SJSA1 (cell line): ENCODE measurements at regions not wholly inside any gene's neighbourhood (a gene's known extent, or its start where the extent isn't known, plus 50 kb on each side); places are given as distances from the start of the nearest gene placed in this dataset.

Source experiments
- DNase-seq, 2 experiments: peaks; one replicate each; pipeline ENCODE4 v3.0.0-alpha.2; 2015 to 2020; ENCODE audit warnings: low spot score in 2 of 2, low read depth in 1 of 2
- H3K27ac ChIP-seq: fragments of 250-450 bp; sonication (Bioruptor Pico); 2 replicates; pipeline ENCODE4 v1.5.1; 2020; ENCODE audit warnings: mild to moderate bottlenecking, moderate library complexity
- H3K27me3 ChIP-seq: fragments of 250-450 bp; sonication (Bioruptor Pico); replicated peaks from 2 replicates; pipeline ENCODE4 v1.5.1; 2020; ENCODE audit warnings: mild to moderate bottlenecking, moderate library complexity
- H3K36me3 ChIP-seq: fragments of 250-450 bp; sonication (Bioruptor Pico); 2 replicates; pipeline ENCODE4 v1.5.1; 2020; ENCODE audit warnings: mild to moderate bottlenecking
- H3K4me1 ChIP-seq: fragments of 250-450 bp; sonication (Bioruptor Pico); replicated peaks from 2 replicates; pipeline ENCODE4 v1.6.1; 2021; ENCODE audit warnings: mild to moderate bottlenecking
- H3K4me3 ChIP-seq: fragments of 250-450 bp; sonication (Bioruptor Pico); 2 replicates; pipeline ENCODE4 v1.5.1; 2020; ENCODE audit warnings: mild to moderate bottlenecking
- H3K9me3 ChIP-seq: fragments of 250-450 bp; sonication (Bioruptor Pico); replicated peaks from 2 replicates; pipeline ENCODE4 v1.5.1; 2020; ENCODE audit warnings: mild to moderate bottlenecking

DNA sequence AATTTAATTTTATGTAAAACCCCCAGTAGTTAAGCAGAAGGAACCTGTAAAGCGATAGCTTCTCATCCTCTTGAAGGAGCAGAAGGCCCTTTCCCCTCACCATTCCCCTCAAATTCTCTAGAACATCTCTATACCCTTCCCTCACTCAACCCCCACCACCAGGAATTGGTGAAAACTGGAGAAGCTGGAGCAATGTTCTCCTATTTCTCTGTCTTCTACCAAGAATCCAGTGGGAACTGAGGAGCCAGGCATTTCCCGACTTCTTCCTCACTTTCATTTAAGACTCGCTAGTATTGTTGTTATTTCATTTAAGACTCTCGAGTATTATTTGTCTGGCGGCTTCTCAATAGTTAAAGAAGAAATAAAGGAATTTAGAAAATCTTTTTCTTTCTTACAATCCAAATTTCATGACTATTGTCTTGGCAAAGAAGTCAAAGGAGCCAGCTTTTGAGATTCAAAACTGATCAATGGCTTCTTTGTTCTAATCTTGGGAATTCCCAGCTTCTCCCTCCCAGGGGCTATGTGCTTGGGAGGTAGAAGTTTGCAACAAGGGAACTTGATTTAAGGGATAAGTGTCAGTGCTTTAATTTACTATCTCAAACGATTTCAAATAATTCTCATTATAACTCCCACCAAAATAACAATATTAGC is 253.3 kb upstream of the ADGRL2 start:
- Histone ChIP-seq H3K27ac (no peak overlapping the region), H3K9me3 (no peaks in the 10 kb centered on the region), H3K4me1 (no peaks in the 10 kb centered on the region), H3K27me3 (no peaks in the 10 kb centered on the region), H3K36me3 (no peaks in the 10 kb centered on the region), H3K4me3 (no peak overlapping the region)
- DNase-seq = no peak

DNA sequence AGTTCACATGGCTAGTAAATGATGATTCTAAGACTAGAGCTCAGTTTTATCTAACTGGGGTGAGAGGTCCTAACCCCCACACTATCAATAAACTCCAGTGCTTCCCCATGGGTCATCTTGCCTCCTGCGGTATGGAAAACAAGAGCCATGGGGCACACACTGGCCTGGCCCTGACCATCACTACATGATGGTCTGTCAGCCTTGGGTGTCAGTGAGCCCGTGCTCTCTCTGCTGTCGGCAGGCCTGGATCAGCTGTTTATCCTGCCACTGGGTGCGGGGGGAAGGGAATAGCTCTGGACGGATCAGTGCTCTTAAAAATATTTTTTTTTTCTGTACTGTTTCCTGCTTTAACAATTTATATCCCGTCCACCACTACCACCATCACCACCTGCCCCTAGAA is 255.0 kb upstream of the ADGRL2 start:
- Histone ChIP-seq H3K4me1 (no peaks in the 10 kb centered on the region), H3K4me3 (no peak overlapping the region), H3K9me3 (no peaks in the 10 kb centered on the region), H3K27ac (no peak overlapping the region), H3K36me3 (no peaks in the 10 kb centered on the region), H3K27me3 (no peaks in the 10 kb centered on the region)
- no peak for DNase-seq

DNA sequence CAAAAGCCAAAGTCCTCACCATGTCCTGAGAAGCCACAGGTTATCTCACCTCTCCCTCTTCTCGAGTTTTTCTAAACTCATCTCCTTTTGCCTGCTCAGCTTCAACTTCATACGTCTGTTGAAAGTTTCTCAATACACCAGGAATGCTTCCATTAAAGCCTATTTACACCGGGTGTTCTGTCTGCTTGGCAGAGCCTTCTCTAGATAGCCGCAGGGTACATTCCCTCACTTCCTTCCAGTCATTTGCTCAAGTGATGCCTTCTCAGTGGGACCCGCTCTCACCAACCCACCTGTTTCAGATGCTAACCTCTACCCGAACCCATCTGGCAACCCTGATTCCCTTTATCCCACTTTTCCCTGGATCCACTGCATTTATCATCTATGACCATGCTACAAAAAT is 257.0 kb upstream of the ADGRL2 start:
- Histone ChIP-seq H3K27ac (no peak overlapping the region), H3K4me3 (no peak overlapping the region), H3K4me1 (no peaks in the 10 kb centered on the region), H3K36me3 (no peaks in the 10 kb centered on the region), H3K27me3 (no peaks in the 10 kb centered on the region), H3K9me3 (no peaks in the 10 kb centered on the region)
- DNase-seq = no peak

DNA sequence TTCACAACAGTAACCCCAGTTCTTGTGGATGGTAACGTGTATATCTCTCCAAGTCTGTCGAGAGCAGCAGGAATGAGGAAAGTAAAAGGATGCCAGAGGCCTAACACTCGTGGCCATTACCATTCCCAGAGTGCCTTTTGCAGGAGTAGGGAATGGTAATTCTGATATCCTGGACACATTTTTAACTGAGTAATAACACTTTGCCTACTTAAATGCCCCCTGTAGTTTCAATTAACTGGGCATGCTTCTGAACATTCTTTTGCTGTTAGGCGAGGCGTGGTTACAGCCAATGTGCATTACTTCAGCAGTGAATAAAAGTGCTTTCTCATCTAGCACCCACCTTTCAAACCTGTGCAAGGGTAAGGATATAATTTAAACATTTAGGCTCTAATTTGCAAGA is 258.5 kb upstream of the ADGRL2 start:
- Histone ChIP-seq H3K27me3 (no peaks in the 10 kb centered on the region), H3K27ac (no peak overlapping the region), H3K9me3 (no peaks in the 10 kb centered on the region), H3K4me3 (no peak overlapping the region), H3K36me3 (no peaks in the 10 kb centered on the region), H3K4me1 (no peaks in the 10 kb centered on the region)
- no peak for DNase-seq

DNA sequence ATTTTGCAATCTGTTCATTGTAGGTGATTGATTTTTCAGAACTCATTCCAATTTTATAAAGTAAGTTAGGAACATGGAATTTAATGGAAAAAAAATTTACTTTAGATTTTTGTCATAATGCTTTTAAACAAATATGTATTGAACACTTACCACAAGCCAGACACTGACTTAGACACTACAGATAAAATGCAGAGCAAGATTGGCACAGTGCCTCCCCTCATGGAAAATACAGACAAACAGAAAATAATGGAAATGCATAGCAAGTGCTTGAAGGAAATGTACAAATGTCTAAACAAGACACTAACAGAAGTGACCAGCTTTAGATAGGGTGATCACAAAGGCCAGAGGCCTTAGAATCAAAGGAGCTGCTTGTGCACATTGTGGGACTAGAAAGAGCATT is 260.5 kb upstream of the ADGRL2 start:
- no peaks in the 10 kb centered on the region for H3K9me3 ChIP-seq
- no peak for DNase-seq
- H3K27me3 ChIP-seq = no peaks in the 10 kb centered on the region
- no peaks in the 10 kb centered on the region for H3K4me1 ChIP-seq
- H3K36me3 ChIP-seq = no peaks in the 10 kb centered on the region
- H3K27ac ChIP-seq = no peak overlapping the region
- no peak overlapping the region for H3K4me3 ChIP-seq

DNA sequence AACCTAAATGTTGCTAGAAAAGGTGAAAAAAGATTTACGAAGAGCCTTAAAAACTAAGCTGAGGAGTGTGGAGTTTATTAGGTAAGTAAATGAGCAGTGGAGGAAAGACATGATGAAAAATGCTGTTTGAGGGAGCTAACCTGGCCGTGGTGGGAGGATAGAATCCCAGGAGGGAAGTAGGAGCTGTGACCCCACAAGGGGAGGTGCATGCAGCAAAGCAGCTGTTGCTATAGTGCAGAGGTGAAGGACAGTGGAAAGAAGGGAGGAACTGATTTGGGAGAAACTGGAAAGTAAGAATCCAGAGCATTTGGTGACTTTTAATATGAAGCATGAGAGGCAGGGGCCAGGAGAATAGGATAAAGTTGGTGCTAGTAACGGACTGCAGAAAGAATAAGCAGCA is 271.7 kb upstream of the ADGRL2 start:
- H3K4me1 ChIP-seq = no peaks in the 10 kb centered on the region
- H3K4me3 ChIP-seq = no peak overlapping the region
- H3K9me3 ChIP-seq = no peaks in the 10 kb centered on the region
- no peaks in the 10 kb centered on the region for H3K27me3 ChIP-seq
- no peak for DNase-seq
- H3K36me3 ChIP-seq = no peaks in the 10 kb centered on the region
- H3K27ac ChIP-seq = no peak overlapping the region

DNA sequence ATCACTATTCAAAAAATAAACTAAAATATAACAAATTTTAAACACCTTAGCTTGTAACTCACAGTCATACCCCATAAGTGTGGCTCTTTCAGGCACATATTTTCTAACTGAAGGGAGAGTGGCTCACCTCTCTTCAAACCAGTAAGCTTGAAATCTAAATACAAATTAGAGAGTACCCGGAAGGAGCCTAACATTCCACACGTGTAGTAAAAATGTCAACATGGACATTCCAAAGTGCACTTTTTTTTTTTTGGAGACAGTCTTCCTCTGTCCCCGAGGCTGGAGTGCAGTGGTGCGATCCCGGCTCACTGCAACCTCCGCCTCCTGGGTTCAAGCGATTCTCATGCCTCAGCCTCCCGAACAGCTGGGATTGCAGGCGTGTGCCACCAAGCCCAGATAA is 275.6 kb upstream of the ADGRL2 start:
- DNase-seq = no peak
- Histone ChIP-seq H3K9me3 (no peaks in the 10 kb centered on the region), H3K27me3 (no peaks in the 10 kb centered on the region), H3K36me3 (no peaks in the 10 kb centered on the region), H3K27ac (no peak overlapping the region), H3K4me1 (no peaks in the 10 kb centered on the region), H3K4me3 (no peak overlapping the region)

DNA sequence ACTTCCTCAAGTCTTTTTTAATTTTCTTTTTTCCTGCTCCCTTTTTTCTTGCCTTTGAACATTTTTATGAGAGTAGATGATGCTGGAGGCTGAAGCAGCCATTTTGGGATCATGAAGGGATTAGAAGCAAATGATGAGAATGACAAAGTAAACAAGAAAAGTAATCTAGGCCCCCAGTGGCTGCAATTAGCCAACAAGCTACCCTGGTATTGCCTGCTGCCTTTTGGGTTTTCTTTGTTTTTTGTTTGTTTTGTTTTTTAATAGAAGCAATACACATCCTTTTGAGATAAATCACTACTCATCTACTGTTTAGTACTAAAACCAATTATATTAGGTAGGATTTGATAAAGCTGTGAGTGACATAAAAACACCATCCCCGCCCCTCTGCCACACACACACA is 280.7 kb upstream of the ADGRL2 start:
- DNase-seq = no peak
- Histone ChIP-seq H3K9me3 (no peaks in the 10 kb centered on the region), H3K27ac (no peak overlapping the region), H3K4me1 (no peaks in the 10 kb centered on the region), H3K27me3 (no peaks in the 10 kb centered on the region), H3K4me3 (no peak overlapping the region), H3K36me3 (no peaks in the 10 kb centered on the region)

DNA sequence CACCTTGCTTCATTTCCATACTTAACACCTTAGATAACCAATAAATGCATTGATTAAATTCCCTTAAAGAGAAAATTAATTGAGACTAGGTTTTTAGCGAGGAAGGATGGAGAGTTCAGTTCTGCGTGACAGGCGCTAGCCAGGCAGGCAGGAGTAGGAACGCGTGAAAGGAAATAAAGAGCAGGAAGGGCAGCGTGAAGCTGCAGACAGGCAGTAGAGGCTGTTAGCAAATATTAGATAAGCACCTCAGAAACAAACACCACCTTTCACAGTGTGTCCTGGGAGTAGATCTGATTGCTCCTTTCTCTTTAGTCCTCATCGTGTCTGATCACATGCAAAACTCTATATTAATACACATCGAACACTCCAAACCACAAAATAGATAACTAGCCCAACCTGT is 282.7 kb upstream of the ADGRL2 start:
- H3K36me3 ChIP-seq = no peaks in the 10 kb centered on the region
- DNase-seq = no peak
- H3K4me1 ChIP-seq = no peaks in the 10 kb centered on the region
- no peak overlapping the region for H3K27ac ChIP-seq
- no peaks in the 10 kb centered on the region for H3K9me3 ChIP-seq
- H3K4me3 ChIP-seq = no peak overlapping the region
- H3K27me3 ChIP-seq = no peaks in the 10 kb centered on the region

DNA sequence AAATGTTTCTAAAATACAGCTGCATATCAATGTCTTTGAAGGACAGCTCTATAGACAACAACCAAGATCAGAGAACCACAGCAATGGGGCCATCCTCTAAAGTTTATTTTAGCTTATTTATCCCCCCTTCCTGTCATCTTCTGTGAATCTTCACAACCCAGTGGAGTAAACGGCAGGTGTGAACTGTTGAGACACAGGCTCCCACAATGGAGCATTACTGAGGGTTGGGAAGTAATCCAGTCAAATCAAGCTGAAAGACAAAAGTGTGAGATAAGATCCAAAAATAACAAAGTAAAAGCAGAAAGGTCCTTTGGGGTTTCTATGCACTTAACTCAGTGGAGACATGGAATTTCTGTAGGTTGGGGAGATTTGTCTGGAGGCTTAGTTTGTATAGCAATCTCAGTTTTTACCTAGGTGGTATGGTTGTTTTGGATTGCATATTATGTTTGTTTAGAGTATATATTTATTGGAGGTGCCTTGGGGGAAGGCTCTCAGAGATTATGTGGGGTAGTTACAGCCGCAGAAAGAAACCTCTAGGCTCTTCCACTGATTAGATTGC is 286.9 kb upstream of the ADGRL2 start:
- Histone ChIP-seq H3K27me3 (no peaks in the 10 kb centered on the region), H3K9me3 (no peaks in the 10 kb centered on the region), H3K4me3 (no peak overlapping the region), H3K36me3 (no peaks in the 10 kb centered on the region), H3K27ac (no peak overlapping the region), H3K4me1 (no peaks in the 10 kb centered on the region)
- DNase-seq = no peak

DNA sequence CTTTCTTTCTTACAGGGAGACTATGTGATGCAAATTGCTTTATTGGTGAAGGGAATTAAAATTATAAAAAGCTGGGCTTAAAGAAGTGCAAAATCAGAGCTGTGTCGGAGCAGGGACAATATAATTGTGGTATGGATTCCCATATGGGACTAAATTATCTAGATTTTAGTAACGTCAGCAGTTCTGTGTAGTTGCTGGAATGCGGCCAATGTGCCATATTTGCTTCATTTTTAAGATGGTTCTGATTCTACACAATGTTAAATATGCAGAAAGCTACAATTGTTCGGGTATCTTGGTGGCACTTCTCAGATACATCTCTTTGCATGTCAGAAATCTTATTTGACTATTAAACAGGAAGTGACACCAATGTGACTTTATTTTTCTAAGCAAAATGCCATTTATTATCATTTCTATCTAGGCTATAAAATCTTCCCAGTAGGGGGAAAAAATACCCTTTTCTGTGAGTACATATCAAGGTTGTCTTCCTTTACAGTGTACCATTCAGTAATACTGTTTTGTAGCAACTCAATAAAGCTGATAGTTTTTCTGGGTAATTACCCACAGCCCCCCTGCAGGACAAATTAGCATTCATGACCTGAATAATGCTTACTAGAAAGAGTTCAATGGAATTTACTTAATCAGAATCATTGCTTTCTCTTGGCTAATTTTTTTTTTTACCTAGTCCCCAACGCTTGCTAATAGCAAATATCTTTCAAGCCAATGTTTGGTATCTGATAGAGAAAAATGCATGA is 288.3 kb upstream of the ADGRL2 start:
- Histone ChIP-seq H3K36me3 (no peaks in the 10 kb centered on the region), H3K4me1 (no peaks in the 10 kb centered on the region), H3K27ac (no peak overlapping the region), H3K27me3 (no peaks in the 10 kb centered on the region), H3K9me3 (no peaks in the 10 kb centered on the region), H3K4me3 (no peak overlapping the region)
- DNase-seq = no peak

DNA sequence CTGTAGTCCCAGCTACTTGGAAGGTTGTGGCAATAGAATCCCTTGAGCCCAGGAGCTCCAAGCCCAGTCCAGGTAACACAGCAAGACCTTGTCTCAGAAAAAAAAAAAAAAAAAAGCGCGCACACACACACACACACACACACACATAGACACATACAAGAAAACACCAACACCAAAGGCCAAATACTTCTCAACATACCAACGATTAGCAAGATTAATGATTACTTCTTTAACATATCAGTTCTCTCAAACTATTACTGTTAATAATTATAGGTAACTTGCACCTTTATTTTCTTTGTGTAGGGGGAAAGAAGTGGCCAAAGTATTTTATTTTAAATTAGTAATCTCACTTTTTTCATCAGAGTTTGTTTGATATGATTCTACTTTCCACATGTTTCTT is 289.5 kb upstream of the ADGRL2 start:
- Histone ChIP-seq H3K27me3 (no peaks in the 10 kb centered on the region), H3K27ac (no peak overlapping the region), H3K4me1 (no peaks in the 10 kb centered on the region), H3K36me3 (no peaks in the 10 kb centered on the region), H3K4me3 (no peak overlapping the region), H3K9me3 (no peaks in the 10 kb centered on the region)
- DNase-seq = no peak

DNA sequence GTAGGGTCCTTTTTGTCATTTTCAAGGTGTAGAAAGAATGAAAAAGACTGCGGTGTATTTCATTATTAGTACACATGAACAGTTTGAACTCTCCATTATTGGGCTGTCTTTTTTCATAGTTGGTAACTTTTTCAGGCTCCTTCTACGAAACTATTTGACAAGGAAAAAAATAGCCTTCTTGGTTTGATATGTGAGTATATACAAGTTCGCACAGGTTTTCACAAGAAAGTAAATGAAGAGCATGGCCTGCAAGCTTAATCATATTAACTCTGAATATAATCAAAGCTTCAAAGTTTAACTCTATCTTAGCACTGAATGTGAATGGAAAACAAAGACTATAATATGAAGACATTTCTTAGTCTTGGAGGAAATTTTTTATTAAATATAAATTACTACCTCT is 290.0 kb upstream of the ADGRL2 start:
- Histone ChIP-seq H3K27ac (no peak overlapping the region), H3K4me1 (no peaks in the 10 kb centered on the region), H3K9me3 (no peaks in the 10 kb centered on the region), H3K4me3 (no peak overlapping the region), H3K27me3 (no peaks in the 10 kb centered on the region), H3K36me3 (no peaks in the 10 kb centered on the region)
- no peak for DNase-seq

DNA sequence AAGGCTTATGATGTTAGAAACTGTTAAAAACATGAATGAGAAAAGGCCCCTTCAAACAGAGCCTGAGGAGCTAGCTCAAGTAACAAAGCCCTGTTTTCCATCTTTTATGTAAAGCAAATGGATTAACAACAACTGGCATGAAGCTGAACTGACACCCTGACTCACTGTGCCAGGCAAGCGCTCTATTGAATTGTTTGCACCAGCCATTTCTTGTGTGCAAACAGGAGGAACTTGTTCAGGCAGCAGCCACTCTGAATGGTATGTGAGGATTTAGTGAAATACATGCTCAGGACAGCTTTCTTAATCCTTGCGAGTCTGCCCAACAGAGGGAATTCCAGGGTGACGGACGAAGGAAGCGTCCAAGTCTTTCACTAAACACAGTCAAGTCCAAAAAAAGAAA is 291.1 kb upstream of the ADGRL2 start:
- H3K27ac ChIP-seq = no peak overlapping the region
- H3K27me3 ChIP-seq = no peaks in the 10 kb centered on the region
- H3K36me3 ChIP-seq = no peaks in the 10 kb centered on the region
- H3K4me3 ChIP-seq = no peak overlapping the region
- no peaks in the 10 kb centered on the region for H3K9me3 ChIP-seq
- DNase-seq = no peak
- no peaks in the 10 kb centered on the region for H3K4me1 ChIP-seq
